Ishikawa (cell line): ENCODE measurements at regions not wholly inside any gene's neighbourhood (a gene's known extent, or its start where the extent isn't known, plus 50 kb on each side); places are given as distances from the start of the nearest gene placed in this dataset.

Experiments
- EP300 ChIP-seq: IDR thresholded peaks from 2 replicates; pipeline ENCODE4 v1.6.1; 2012; ENCODE audit warnings: borderline replicate concordance
- MAX ChIP-seq: IDR thresholded peaks from 2 replicates; pipeline ENCODE4 v1.6.1; 2012
- ZBTB7A ChIP-seq: IDR thresholded peaks from 2 replicates; pipeline ENCODE4 v1.6.1; 2012; ENCODE audit warnings: low read depth

GRCh38 chr12:92612611-92613010 lies 90.2 kb upstream of the PLEKHG7 start:
- TF ChIP-seq MAX, result no peak
- TF ChIP-seq ZBTB7A, result no peak
- no peak for TF ChIP-seq EP300
